Adrenal gland (tissue), 5 donors: ENCODE measurements at regions not wholly inside any gene's neighbourhood (a gene's known extent, or its start where the extent isn't known, plus 50 kb on each side); places are given as distances from the start of the nearest gene placed in this dataset.

Experiments
- CTCF ChIP-seq, 6 experiments: fragments of 450-650 bp in 4 of 6; fragments of 200-600 bp in 2 of 6; sonication (generic) in 1 of 6; IDR thresholded peaks; 1 replicate in 5 of 6; 2 replicates in 1 of 6; pipeline versions ENCODE4 v1.5.1 to v1.8.0; 2016 to 2021; ENCODE audit warnings: antibody characterized with exemption in 6 of 6, mild to moderate bottlenecking in 2 of 6, moderate library complexity in 1 of 6
- POLR2A ChIP-seq, 2 donors: fragments of 450-650 bp; IDR thresholded peaks; one replicate each; pipeline ENCODE4 v1.6.1; 2017; ENCODE audit warnings: antibody characterized with exemption in 2 of 2, mild to moderate bottlenecking in 2 of 2, moderate library complexity in 1 of 2
- donor health status: DM: no; HTN: no; CAD: no.

GRCh38 chr13:97559030-97559429 lies 125.1 kb downstream of the RAP2A start:
- no peak for TF ChIP-seq CTCF (IDR thresholded peaks at IDR 0.05)
- no peak for TF ChIP-seq POLR2A (IDR thresholded peaks at IDR 0.05)
